GM21526 (cell line): ENCODE measurements at regions not wholly inside any gene's neighbourhood (a gene's known extent, or its start where the extent isn't known, plus 50 kb on each side); places are given as distances from the start of the nearest gene placed in this dataset.

Experiments
- ATAC-seq: cut with Tn5 transposase; IDR thresholded peaks from one replicate; pipeline ENCODE4 v1.9.1; 2021; ENCODE audit warnings: moderate library complexity; ENCODE audit not compliant: unreplicated experiment, low FRiP score

DNA sequence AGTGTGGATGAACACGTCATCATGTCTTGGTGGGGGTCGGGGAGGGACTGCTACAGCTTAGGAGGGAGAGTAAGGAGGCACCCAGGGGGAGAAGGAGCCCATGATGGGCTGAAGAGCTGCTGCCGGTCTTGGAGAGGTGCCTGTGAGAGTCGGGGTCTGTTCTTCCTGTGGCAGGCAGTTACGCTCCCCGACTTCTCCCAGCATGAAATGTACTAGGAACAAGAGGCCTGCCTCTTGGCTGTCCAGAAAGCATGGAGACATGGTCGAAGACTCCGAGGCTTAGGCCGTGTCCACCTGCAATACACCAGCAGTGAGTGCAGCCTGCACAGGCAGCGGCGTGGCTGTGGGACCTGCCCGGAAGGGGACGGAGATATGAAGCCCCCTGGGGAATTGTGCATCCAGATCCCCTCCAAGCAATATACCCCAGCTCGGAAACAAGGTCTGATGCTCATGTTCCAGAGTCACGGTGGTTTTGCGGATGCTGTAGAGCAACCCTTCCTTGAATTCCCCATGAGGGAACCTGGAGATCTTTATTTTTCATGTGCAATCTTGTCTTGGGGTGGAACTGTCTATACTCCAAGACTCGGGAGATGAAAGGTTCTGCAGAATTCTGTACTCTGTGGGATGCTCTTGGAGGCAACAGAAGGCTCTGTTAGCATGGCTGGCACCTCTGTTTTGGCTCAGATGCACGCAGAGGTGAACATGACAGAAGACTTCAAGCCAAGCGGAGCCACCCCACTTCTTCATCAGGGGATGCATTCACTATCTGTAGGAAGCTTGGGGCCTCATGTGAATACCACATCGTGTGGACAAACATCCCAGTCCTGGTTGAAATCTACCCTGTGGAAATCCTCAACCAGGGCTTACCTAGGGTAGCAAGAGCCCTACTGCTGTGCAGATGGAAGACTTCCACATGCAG is 374.9 kb upstream of the IRX4 start:
- ATAC-seq, result no peak

DNA sequence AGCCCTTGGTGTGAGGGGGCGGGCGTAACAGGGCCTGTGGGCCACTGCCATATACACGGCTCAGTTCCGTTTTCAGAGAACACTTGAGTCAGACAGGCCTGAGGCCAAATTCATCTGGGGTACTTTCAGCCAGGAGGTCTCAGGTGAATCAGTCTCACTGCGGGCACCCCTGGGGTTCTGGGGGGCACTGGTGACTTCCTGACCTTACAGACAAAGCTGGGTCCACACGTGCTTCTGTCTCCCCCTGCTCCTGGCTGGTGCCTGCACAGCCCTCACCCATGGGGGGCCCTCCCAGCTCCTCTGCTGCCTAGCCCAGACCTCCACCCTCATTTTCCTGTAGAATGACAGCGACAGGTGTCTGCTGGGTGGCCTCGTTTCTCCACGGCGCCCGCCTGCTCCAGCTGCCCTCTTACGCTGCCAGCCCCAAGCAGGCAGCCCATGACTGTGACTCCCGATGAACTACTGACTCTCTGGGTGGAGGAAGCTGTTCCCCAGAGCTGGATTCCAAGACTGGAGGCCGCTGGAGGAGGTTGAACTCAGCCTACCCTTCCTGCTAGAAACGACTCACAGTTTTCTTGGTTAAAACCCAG is 374.1 kb upstream of the IRX4 start:
- ATAC-seq, result no peak

DNA sequence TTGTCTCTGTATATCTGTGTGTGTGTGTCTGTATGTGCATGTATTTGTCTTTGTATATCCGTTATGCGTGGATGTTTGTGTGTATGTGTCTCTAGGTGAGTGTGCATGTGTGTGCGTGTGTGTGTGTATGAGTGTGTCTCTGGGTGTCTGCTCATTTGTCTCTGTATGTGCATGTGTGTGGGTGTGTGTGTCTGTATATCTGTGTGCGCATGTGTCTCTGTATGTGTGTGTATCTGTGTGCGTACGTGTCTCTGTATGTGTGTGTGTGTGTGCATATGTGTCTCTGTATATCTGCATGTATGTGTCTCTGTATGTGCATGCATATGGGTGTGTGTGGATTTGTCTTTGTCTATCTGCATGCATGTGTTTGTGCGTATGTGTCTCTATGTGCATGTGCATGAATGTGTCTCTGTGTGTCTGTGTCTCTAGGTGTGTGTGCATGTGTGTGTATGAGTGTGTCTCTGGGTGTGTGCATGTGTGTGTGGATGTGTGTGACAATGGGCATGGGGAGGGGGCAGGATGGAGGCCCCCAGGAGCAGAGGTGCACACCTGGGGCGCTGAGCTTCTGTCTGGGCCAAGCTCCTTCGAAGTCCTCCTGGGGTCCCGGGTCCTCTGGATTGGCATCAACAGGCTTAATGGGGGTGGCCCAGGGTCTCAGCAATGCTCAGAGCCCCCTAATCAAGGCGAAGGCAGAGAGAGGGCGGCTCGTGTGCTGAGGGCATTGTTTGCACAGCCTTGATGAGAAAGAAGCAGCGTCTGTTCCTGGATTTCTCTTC is 373.4 kb upstream of the IRX4 start:
- ATAC-seq, result no peak

DNA sequence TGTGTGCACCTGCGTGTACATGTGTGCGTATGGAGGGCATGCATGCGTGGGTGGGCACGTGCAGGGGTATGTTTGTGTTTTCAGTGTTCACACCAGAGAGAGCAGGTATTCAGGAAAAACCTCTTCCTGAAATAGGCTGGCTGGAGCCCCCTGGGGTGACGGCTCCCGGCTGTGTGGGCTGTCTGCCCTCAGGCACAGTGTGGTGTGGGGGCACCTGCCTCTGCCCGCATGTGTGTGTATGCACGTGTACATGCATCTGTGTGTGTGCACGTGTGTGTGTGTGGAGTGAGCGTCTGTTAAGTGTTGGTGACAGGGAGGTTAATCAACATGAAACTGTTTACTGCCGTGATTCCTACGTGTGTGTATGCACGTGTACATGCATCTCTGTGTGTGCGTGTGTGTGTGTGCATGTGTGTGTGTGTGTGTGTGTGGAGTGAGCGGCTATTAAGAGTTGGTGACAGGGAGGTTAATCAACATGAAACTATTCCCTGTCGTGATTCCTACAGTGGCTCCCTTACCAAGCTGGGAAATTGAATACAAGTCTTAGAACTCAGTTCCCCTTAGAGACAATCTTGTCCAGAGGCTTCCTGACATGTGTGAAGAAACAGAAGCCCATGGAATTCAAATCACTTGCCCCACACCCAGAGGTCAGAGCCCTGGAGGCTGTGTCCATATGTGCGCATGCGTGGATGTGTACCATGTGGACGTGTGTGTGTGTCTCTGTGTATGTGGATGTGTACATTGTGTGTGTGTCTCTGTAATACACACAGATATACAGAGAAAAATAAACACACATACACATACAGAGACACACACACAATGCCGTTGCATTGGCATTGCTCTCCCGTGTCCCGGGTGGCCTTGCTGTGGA is 372.4 kb upstream of the IRX4 start:
- no peak for ATAC-seq

DNA sequence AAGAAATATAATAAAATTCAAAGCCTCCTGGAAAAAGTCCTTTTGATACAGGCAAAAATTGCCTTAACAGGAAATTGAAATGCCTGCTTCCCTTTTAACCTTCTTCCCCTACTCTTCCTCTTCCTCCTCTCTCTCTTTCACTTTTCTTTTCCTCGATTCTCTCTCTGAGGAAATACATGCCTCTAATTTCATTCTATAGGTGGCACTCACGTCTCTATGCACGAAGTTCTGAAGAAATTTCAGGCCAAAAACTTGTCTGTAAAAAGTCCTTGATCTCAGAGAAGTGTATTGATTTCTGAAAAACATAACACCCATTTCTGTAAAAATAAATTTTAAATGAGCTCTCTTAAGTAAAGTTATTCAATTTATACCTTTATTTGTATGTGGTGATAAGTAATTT is 371.7 kb upstream of the IRX4 start:
- no peak for ATAC-seq

DNA sequence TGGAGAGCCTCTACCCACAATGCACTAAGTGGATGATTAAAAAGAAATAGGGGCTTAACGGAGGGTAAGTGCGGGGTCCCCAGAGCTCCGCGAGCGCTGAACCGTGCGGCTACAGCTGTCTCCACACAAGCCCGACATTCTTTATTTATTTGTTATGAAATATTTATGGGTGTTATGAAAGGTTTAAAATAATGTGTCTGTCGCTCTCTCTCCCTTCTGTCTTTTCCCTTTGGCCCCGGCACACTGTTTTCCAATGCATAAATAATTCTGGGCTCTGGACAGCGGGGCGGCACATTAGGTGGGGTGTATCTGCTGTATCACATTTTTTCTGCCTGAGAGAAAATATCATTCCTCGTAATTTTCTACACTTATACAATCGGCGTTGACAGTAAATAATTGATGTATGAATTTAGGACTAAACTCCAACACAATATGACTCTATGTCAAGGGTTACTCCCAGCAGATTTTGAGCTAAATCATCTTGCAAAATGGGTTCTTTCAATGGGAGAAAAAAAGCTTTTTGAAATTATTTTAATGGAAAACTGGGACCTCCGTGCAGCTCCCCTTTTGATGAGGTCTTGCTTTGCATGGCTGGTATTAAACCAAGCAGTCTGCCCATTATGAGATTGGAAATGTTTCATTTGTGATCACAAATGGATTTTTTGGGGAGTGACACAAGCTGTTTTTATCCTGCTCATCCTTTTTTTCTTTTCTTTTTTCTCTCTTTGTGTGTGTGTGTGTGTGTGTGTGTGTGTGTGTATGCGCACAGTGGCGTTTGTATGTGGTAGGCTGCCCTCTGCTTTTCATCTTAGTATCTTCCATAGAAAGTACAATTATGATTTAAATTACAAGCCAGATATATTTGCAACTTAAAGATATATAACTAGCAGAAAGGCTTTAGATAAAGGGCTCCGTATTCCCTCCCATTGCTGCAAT is 370.6 kb upstream of the IRX4 start:
- no peak for ATAC-seq

DNA sequence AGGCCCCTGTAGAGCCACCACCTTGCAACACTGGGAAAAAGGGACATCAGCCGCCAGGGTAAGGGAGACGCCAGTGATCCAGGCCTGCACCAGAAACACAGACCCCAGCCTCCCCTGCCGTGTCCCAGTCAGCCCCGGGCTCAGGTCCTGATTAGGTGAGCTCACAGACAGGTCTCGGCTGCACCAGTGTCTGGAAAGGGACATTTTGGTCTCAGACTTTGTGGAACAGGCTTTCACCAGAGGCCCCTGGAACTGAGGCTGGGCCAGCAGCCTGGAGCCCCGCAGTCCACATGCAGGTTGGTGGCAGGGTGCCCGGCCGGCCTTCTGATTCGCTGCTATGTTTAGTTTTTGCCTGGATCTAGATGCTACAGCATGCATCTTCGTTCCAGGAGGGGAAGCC is 369.0 kb upstream of the IRX4 start:
- no peak for ATAC-seq

DNA sequence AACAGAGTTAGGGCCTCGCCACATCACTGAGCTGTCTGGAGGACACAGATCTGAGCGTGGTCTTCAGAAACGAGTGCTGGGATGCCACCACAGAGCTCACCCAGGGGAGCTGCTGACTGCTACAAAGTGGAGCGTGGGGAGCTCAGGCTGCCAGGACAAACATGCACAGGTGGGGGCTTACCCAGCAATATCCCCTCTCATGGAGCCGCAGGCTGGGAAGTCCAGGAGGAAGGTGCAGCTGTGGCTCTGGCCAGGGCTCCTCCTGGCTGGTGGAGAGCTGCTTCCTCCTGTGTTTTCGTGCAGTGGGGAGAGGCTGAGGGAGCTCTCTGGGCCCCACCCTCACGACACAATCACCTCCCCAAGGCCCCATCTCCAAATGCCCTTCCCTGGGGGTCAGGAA is 368.6 kb upstream of the IRX4 start:
- ATAC-seq, result no peak

DNA sequence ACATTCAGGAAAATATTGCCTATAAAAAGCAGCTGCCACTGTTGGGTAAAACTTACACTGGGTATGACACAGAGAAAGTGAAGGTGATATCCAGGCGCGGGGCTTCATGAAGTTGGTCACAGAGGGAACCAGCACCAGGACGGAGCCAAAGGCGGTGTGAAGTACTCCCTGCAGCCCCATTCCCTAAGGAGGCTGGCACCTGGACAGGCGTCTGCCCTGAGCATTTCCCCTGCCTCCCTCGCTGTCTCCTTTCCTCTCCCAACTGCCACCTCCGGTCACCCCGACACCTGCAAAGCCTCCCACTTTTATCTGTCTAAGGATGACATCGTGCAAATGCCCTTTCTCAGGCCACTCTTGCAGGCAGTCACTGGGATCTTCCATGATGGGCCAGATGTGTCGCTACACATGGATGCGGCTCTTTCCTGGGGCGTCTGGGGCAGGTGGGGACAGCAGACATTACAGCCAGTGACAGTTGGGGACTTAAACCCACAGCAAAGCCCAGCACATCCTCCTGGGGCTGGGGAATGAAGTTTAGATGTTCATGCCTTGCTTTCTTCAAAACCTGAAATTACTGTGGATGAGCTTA is 367.7 kb upstream of the IRX4 start:
- no peak for ATAC-seq

DNA sequence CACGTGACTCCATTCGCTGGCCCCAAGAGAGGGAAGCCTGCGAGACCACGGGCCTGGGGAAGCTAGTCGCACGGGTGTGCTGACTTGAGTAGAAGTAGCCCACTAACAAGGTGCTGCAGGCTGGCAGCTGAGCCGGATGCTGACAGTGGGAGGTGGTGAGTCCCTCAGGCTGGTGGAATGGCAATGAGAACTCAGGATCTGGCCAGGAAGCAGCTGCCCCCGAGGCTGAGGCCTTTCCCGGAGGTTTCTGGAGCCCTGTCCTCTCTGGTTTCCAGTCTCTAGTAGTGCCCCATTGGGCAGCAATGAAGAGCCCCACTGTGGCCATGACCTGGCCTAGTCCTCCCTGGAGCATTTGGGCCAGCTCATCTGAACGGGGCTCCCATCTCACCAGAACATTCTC is 366.7 kb upstream of the IRX4 start:
- no peak for ATAC-seq

DNA sequence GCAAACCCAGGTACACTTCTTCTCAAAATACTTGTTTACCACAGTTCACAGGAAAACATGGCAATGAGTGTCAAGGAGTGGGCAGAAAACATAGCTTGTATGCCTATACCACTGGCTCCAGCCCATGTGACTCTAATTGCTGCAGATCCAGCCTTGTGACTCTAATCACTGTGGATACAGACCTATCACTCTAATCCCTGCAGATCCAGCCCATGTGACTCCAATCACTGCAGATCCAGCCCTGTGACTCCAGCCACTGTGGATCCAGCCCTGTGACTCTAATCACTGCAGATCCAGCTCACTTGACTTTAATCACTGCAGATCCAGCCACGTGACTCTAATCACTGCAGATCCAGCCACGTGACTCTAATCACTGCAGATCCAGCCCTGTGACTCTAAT is 366.3 kb upstream of the IRX4 start:
- no peak for ATAC-seq

DNA sequence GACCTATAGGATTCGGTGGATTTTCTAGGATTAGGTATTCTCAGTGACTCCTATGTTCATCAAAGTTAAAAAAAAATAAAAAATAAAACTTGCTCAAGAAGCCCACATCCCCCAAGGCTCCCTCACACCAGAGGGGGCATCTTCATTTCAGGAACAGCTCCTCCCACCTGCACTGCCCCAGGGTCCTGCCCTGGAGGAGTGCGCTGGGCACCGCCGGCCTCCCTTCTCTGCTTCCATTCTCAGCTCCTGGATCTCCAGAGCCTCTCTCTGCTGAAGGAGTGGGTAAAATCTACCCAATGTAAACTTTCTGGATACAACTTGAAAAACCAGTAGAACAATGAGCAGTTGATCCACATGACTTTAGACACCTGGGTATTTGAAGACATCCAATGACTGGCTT is 359.8 kb upstream of the IRX4 start:
- ATAC-seq, result no peak

DNA sequence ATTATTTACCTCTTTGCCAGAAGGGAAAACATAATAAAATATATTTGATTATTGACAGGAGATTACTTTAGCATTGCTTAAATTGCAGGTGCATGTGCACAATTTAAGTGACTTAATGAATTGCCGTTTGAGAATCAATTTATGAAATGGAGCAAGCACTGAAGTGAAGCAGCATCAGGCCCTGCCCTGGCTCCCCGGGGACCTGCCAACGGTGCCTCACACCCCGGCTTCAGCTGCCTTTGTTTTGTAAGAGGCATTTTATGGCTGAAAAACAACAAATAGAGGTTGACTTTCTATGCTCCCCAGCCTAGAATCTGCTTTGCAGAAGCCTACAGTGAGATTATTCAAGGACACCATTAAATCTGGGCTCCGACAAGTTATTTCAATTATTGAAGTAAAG is 359.1 kb upstream of the IRX4 start:
- no peak for ATAC-seq

DNA sequence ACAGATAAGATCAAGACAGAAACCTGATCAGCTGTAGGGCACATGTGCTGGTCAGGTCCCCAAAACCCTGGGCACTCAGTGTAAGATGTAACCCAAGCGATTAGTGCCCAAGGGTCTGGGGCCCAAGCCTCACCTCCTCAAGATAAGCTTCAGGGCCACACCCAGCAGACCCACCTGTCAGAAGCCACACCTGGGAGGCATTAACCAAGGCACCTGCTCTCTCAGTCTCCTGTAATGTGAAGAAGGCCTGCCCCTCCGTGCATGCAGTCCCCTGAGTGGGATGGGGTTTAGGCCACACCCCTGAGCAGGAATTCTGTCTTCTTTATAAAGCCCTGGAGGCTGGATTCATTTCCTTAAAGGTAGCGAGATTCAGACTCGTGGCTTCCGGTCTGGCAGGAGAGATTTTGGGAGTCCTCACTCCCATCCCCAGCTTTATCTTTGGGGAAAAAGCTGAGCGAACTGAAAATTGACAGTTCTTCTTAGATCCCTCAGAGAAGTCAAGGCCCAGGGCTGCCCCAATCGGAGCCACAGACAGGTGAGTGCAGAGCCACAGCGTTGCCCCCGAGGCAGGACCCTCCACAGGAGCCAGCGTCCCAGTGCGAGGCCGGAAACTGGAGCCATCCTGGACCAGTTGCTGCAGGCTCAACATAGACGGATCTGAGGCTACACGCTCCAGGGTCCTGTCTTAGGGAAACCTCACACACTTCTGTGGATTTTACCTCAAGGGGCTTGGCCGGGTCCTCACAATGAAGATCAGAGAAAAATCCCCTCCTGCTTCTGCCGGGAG is 357.6 kb upstream of the IRX4 start:
- ATAC-seq, result no peak

DNA sequence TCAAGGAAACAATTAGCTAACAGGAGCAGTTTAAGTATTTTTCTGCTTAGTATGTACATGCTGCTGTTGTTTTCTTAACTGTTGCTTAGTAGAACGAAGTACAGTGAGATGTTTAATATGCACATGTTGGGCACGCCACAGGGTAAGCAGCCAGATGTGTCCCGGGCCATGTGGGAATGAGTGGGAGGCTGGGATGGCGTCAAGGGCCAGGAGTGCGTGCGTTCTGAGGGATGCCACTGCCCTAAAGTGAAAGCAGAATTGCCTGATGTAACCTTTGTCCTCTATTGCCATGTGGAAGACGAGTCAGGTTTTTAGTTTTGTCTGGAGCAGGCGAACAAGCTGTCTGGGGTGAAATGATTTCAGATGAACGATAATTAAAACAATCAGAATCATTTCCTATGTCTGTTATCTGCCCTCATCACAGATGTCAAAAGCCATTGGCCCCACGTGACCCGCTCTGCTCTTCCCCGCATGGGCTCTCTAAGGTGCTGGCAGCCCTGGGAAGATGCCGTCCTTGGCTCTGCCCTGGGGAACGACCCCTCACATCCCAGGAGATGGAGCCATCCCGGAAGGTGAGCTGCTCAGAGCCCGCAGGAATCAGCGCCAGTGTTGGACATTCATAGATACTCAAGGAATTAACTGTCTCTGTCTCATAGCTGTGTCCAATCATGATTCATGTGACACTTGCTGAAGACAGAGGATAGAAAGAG is 356.6 kb upstream of the IRX4 start:
- ATAC-seq, result no peak

DNA sequence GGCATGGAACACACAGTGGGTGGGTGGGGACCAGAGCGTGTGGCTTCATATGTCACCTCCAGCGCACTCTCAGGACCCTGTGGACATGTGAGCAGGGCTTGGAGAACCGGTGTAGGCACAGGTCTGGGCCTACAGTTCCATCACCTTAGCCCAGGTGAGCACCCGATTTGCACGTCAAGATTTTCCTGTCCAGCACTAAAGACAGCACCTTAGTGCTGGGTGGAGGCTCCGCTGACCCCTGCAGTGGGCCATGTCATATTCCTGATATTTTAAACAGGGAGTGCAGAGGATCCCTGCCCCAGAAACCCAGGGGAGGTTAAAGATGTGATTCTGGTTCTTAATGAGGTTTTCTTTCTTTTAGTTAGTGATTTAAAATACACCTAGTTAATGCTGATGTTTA is 356.0 kb upstream of the IRX4 start:
- ATAC-seq, result no peak

DNA sequence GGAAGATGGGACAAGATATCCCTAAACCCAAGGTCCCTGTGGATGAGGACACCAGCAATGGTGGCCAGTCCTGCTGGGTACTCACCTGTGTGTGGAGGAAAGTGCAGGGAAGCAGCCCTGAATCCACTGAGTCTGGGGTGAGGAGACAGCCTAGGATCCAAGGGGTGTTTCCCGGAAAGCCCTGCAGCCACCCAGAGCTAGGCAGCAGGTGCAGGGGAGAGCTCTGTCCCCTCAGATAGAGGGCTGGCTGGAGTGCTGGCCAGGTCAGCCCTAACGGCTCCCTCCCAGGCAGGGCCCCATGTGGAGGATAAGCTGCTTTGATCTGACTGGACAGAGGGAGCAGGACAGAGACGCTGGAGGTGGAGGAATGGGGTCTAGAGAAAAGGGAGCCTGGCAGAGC is 344.7 kb upstream of the IRX4 start:
- no peak for ATAC-seq

DNA sequence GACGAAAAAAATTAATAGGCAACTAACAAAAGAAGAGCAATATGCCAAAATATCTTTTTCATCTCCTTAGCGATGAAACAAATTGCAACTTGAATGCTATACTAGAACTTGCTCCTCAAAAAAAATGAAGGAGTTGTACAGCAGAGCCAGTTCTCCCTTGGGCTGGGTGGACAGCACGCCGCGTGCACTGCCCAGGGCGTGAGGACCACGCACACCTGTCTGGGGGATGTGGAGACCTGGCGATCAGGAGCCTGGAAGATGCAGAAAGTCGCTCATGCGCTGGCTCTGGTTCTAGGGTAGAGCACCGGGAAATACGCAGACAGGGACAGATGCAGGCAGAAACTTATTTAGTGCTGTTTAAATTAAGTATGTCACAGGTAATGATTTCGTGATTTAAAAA is 342.0 kb upstream of the IRX4 start:
- ATAC-seq, result no peak
